Stimulated activated CD4-positive, alpha-beta T cell treated with anti-CD3 and anti-CD28 coated beads, Interleukin-4, amount 100 ng/mL, for 48 hours (primary cell): ENCODE measurements at regions not wholly inside any gene's neighbourhood (a gene's known extent, or its start where the extent isn't known, plus 50 kb on each side); places are given as distances from the start of the nearest gene placed in this dataset.
A peak's percentile ranks its signal among the peaks of the same experiment; 100 is the strongest.

Source experiments
- DNase-seq, 2 donors: peaks; one replicate each; pipeline ENCODE4 v3.0.0-alpha.2; 2020; ENCODE audit warnings: low read depth in 2 of 2

DNA sequence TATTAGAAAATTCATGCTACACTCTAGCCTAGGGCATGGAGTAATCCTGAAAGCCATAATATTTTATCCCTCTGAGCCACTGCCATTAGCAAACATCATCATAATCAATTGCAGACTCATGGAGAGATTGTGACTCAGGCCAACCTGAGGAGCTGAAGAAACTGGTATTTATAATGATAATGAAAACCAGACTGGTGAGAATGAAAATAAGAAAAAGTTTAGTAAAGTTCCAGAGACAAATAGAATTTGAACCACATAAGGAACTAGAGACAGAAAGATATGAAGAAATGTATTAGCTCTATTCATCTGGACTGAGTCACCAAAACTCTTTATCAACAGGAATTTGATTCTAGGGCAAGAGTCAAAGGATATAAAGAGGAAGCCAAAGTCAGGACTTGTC is 158.7 kb downstream of the DRD1 start:
- no peak for DNase-seq

- no peak for DNase-seq
These were observed 159.2 kb downstream of the DRD1 start for GRCh38 chr5:175284806-175285205.

DNA sequence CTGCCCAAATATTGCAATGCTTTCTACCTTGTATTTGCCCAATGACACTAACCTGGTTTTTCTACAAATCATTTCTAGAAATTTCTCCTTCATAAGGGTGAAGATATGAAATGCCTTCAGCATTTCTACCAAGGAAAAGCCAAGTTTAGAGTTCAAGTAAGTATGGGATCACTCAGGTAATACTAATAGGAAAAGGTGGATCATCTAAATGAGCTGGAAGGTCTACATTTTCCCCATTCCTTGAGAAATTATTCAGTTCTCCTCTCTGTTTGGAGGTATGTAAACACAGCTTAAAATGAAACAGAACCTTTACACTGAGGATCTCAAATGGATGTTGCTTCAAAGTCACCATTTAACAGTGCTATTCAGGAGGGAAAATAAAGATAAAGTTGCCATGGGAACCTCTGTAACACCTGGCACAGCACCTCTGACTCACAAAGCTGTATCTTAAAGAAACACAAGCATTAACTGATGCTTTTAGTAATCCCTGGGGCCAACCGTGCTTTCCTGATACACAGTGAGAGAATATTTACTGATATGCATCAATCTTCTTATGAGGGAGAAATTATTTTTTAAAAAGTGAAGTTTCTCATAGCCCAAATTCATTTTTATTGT is 161.3 kb downstream of the DRD1 start:
- no peak for DNase-seq

DNA sequence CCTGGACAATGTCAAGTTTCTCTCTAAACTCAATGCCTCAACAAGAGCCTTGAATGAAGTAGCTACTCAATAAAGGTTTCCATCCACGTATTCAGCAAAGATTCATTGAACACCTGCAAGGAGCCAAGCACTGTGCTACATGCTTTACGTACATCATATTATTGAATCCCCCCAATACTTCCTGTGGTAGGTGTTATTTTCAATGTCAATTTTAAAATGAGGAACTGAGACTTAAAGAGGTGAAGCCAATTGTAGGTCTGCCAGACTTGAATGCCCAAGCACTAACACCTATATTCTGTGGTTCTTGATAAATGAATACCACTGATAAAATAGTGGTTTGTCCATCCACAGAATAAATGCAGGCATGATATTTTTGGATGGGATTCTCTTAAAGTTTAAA is 162.3 kb downstream of the DRD1 start:
- DNase-seq, result no peak

DNA sequence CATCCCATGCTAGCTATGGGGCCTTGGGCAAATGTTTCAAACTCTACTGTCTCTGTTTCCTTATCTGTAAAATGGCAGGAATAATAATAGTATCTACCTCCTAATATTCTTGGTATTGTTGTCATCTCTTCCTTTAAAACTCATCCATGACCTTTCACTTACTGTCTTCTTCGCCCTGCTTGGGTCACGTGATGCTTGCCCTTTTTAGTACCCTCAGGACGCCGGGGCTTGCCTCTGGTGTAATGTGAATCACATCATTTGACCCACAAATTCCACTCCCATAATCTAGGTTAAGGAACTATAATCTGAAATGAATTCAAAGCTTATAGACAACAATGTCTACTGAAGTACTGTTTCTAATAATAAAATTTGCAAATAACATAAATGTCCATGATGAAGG is 162.7 kb downstream of the DRD1 start:
- DNase-seq, result no peak

DNA sequence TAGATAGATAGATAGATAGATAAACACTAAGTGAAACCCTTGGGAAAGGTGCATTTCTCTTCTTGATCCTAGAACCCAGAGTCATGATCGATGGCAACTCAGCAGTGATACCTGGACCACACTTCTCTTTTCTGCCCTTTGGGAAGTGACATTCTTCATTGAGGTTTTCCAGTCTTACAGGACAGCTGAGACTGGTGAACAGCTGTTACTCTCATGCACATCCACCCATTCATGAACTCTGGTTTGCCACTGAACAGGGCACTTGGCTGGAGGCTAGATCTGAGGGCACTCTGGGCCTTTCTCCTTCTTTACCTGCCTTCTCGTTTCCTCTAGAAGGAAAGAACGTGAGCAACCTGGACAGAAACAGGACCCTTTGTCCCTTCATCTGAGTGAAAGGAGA is 164.5 kb downstream of the DRD1 start:
- no peak for DNase-seq

- DNase-seq, result no peak
These were observed 168.2 kb downstream of the DRD1 start for GRCh38 chr5:175275748-175276147.

GRCh38 chr5:175275097-175275496 is 168.9 kb downstream of the DRD1 start:
- DNase-seq, result no peak

DNA sequence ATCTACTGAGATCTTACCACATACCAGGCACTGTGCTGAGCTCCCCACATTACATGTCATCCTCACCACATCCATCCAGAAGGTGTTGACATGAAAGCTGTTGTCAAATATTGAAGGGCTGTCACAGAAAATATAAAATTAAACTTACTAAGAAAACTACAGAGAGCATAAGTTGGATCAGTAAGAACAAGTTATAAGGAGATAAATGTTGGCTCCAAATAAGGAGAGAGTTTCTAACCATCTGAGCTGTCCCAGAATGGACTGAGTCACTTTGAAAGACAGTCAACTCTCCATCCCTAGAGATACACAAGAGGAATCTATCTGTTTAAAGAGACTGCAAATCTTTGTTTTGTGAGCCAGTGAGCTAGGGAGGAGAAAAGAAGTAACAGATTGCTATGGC is 169.8 kb downstream of the DRD1 start:
- DNase-seq, result no peak

DNA sequence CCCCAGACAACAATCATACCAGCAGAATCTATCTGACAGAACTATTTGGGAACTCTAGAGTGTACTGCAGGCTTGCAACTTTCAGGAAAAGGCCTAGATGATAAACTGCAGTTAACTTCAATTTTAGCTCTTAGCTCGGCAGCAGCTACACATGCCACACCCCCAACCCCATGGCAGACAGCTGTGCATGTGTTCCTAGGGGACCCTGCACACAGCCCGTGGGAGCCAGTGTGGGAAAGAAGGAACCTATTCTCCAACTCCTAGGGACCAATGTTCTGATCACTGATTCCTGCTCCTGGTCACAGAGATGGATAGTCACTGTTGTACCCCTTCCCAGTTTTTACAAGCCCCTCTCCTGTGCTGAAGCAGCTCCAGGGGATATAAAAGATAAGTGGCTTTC is 179.6 kb downstream of the DRD1 start:
- DNase-seq, result no peak

- no peak for DNase-seq
These were observed 180.2 kb downstream of the DRD1 start for GRCh38 chr5:175263776-175264175.

DNA sequence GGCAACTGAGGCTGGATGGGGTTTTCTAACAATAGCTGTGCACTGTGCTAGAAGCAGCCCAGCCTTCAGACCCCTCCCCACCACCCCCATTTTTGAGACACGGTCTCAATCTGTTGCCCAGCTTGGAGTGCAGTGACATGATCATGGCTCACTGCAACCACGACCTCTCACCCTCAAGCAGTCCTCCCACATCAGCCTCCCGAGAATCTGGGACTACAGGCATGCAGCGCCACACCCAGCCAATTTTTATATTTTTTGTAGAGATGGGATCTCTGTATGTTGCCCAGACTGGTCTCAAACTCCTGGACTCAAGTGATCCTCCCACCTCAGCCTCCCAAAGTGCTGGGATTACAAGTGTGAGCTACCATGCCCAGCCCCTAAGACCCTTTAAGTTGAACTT is 182.5 kb downstream of the DRD1 start:
- no peak for DNase-seq

GRCh38 chr5:175261037-175261436 is 182.9 kb downstream of the DRD1 start:
- no peak for DNase-seq

DNA sequence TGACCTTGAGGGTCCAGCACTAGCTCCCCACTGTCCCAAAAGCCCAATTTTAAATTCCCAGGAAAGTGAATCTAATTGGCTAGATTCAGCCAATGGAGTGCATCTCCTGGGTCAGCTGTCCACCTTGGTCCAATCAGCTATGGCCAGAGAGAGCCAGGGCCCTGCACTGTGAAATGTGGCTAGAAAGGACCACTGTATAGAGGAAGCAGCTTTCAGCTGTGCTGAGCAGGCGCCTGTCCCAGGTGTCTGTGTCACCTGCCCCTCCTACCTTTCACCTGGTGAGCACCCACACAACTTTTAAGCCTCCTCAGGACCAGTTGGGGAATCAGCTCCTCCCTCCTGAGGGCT is 186.2 kb downstream of the DRD1 start:
- DNase-seq, result no peak

DNA sequence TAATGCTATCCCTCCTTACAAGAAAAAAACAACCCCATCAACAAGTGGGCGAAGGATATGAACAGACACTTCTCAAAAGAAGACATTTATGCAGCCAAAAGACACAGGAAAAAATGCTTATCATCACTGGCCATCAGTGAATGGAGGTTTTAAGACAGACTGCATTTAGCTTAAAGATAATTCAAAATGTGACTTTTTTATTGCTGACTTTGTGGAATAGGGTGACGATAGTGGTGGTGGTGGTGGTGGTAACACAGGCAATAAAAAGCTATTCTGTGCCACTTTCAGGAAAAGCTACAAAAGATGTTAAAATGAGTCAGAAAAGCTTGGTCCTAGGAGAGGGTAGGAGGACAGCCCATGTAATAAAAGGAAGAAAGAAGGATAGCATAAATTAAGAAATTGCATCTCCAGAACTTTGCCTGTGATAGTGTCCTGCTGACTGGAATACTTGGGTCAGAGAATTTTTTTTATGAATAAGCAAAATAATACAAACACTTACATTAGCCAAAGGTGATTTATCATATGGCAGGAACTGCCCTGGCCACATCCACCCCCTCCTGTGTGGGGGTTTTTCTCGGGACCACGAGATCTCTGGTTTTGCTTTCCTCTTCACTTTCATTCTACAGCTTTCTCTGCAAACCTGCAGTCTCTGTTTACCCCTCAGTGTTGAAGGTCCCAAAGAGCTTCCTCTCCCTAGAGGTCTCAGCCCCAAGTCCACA is 186.7 kb downstream of the DRD1 start:
- DNase-seq, result no peak

DNA sequence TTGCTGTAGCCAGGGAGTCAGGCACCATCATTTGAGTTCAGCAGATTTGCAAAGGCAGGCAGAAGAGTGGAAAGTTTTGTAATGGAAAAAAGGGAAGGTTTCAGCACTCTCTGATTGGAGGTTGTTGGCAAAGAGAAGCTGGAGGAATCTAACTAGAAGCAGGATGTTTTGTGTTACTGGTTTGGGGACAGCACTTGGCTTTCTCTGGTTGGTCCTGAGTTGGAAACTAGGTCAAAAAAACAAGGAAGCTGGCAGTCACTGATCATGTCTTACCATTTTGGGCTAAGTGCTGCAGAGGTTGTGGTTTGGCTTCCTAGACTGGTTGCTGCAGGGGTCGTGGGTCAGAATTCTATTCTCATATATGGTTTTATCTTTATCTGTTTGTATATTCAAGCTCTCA is 189.8 kb downstream of the DRD1 start:
- no peak for DNase-seq

DNA sequence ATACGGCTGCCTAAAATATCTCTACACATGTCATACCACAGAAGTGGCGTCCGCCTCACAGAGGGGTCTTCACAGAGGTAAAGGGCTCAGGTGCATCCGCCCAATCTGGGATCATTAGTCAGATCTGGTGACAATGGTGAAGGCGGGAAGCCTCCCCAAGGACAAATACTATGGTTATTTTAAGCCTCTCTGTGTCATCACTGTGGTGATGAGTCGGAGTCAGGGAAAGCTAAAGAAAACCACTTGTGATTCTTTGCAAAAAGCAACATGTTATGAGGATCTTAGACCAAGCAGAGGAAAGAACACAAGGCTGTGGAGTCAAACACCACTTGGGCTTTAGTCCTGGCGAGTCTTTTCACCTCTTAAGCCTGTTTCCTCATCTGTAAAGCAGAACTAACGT is 190.4 kb downstream of the DRD1 start:
- no peak for DNase-seq

- no peak for DNase-seq
These were observed 191.7 kb downstream of the DRD1 start for GRCh38 chr5:175252234-175252805.

- no peak for DNase-seq
These were observed 193.6 kb downstream of the DRD1 start for GRCh38 chr5:175250426-175250825.

- no peak for DNase-seq
These were observed 195.5 kb downstream of the DRD1 start for GRCh38 chr5:175248416-175248905.

GRCh38 chr5:175246889-175247520 is 197.0 kb downstream of the DRD1 start:
- no peak for DNase-seq

DNA sequence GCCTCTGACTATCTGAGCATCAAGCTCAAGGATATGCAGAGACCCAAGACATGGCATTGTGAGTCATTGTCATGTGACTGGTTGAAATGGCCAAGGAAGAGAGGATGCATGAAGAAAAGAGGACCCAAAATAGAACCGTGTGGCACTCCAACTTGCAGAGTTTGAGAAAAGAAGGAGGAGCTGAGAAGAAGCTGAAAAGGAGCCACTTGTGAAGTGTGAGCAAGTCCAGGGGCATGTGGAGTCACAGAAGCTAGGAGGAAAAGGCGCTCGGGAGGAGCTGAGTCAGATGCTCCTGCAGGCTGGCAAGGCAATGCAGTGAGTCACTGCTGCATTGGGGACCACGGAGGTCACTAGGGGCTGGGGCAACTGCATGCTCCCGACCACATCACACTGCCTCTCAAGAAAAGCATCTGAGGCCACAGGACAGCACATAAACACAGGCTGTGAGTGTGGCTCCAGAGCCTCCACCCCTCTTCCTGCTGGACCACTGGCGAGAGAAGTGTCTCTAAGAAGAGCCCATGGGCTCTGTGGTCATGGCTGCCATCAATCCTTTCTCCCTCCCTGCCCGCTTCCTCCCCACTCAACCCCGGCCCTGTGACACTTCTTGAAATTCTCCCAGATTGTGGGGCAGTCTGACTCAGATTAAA is 197.6 kb downstream of the DRD1 start:
- DNase-seq, result peak; percentile 14 to 38
